IMR-90 (cell line): ENCODE measurements at regions not wholly inside any gene's neighbourhood (a gene's known extent, or its start where the extent isn't known, plus 50 kb on each side); places are given as distances from the start of the nearest gene placed in this dataset.

Experiments
- ATAC-seq: fragments of 200-7000 bp; cut with Tn5 transposase; 2 replicates; pipeline ENCODE4 v1.9.1; 2020; ENCODE audit warnings: low read depth, mild to moderate bottlenecking, moderate library complexity
- BruUV-seq: library from RNA; stranded (reverse); fragments of 400-500 nt; replicated peaks from 2 replicates; lab custom pipeline; 2021; lab: Mats Ljungman, UMichigan
- CTCF ChIA-PET: fragments of 300-600 bp; formaldehyde crosslinking; extraction: SDS; loops from one replicate; lab custom pipeline; 2021; ENCODE audit warnings: antibody characterized with exemption; lab: Yijun Ruan, JAX
- POLR2A ChIA-PET: fragments of 300-600 bp; sonication (Branson Sonifier 250); formaldehyde crosslinking; loops from one replicate; lab custom pipeline; 2022; ENCODE audit warnings: antibody characterized with exemption; ENCODE audit not compliant: unreplicated experiment; lab: Charles Lee
- DNase-seq: peaks from one replicate; pipeline ENCODE4 v3.0.0; 2013
- H2AFZ ChIP-seq: replicated peaks from 2 replicates; pipeline ENCODE3; 2013; ENCODE audit warnings: low read length, mild to moderate bottlenecking; ENCODE audit not compliant: poor library complexity
- H2AK5ac ChIP-seq: 2 replicates; pipeline ENCODE4 v1.6.1; 2013; ENCODE audit warnings: low read depth, low read length, inconsistent platforms
- H2AK9ac ChIP-seq: replicated peaks from 2 replicates; pipeline ENCODE3; 2013; ENCODE audit warnings: mild to moderate bottlenecking, low read depth, low read length, moderate library complexity; ENCODE audit not compliant: poor library complexity
- H2BK120ac ChIP-seq: 2 replicates; pipeline ENCODE4 v1.6.1; 2013; ENCODE audit warnings: low read depth, low read length, inconsistent platforms
- H2BK15ac ChIP-seq: 3 replicates; pipeline ENCODE4 v1.6.1; 2013; ENCODE audit warnings: low read depth, low read length, inconsistent platforms
- H2BK20ac ChIP-seq: 2 replicates; pipeline ENCODE4 v1.6.1; 2013; ENCODE audit warnings: low read depth, mild to moderate bottlenecking, inconsistent platforms, low read length, moderate library complexity
- H2BK5ac ChIP-seq: 2 replicates; pipeline ENCODE4 v1.6.1; 2013; ENCODE audit warnings: mild to moderate bottlenecking, low read depth, low read length, inconsistent platforms; ENCODE audit not compliant: poor library complexity, severe bottlenecking
- H3K14ac ChIP-seq: replicated peaks from 2 replicates; pipeline ENCODE4 v1.6.1; 2013; ENCODE audit warnings: low read depth, low read length, inconsistent platforms
- H3K18ac ChIP-seq: 2 replicates; pipeline ENCODE4 v1.6.1; 2013; ENCODE audit warnings: low read depth, low read length, control low read depth
- H3K23ac ChIP-seq: 2 replicates; pipeline ENCODE4 v1.6.1; 2013; ENCODE audit warnings: low read depth, low read length, inconsistent platforms
- H3K27ac ChIP-seq: 2 replicates; pipeline ENCODE4 v1.5.1; 2013; ENCODE audit warnings: mild to moderate bottlenecking, control low read depth, low read length; ENCODE audit not compliant: insufficient read depth
- H3K27me3 ChIP-seq: 2 replicates; pipeline ENCODE4 v1.6.1; 2013; ENCODE audit warnings: low read length; ENCODE audit not compliant: control insufficient read depth, insufficient read depth
- H3K36me3 ChIP-seq: 2 replicates; pipeline ENCODE4 v1.6.1; 2013; ENCODE audit warnings: low read length, mixed read lengths; ENCODE audit not compliant: control insufficient read depth, insufficient read depth
- H3K4ac ChIP-seq: 2 replicates; pipeline ENCODE4 v1.6.1; 2013; ENCODE audit warnings: low read depth, low read length, inconsistent platforms
- H3K4me1 ChIP-seq: 2 replicates; pipeline ENCODE4 v1.6.1; 2013; ENCODE audit warnings: low read length, mixed read lengths; ENCODE audit not compliant: control insufficient read depth, insufficient read depth
- H3K4me2 ChIP-seq: 2 replicates; pipeline ENCODE4 v1.6.1; 2013; ENCODE audit warnings: low read depth, mild to moderate bottlenecking, control low read depth, low read length, moderate library complexity
- H3K4me3 ChIP-seq: 2 replicates; pipeline ENCODE4 v1.5.1; 2013; ENCODE audit warnings: low read depth, mild to moderate bottlenecking, control low read depth, low read length, moderate library complexity; ENCODE audit not compliant: insufficient read depth
- H3K56ac ChIP-seq: 2 replicates; pipeline ENCODE4 v1.6.1; 2013; ENCODE audit warnings: low read length, inconsistent platforms; ENCODE audit not compliant: insufficient read depth; ENCODE audit errors: extremely low read depth
- H3K79me1 ChIP-seq, 2 experiments: 2 replicates each; pipeline ENCODE4 v1.6.1; 2013; ENCODE audit warnings: low read length in 2 of 2, inconsistent platforms in 1 of 2, low read depth in 1 of 2
- H3K9ac ChIP-seq: 2 replicates; pipeline ENCODE4 v1.6.1; 2013; ENCODE audit warnings: low read depth, low read length, control low read depth
- H3K9me1 ChIP-seq: 2 replicates; pipeline ENCODE4 v1.6.1; 2013; ENCODE audit warnings: low read length, inconsistent platforms; ENCODE audit not compliant: insufficient read depth
- H3K9me3 ChIP-seq: 2 replicates; pipeline ENCODE4 v1.6.1; 2013; ENCODE audit warnings: low read length; ENCODE audit not compliant: control insufficient read depth, insufficient read depth
- H4K20me1 ChIP-seq: 2 replicates; pipeline ENCODE4 v1.6.1; 2013; ENCODE audit warnings: low read length, inconsistent platforms; ENCODE audit not compliant: insufficient read depth
- H4K5ac ChIP-seq: 2 replicates; pipeline ENCODE4 v1.6.1; 2013; ENCODE audit warnings: mild to moderate bottlenecking, low read depth, low read length, control low read depth
- H4K8ac ChIP-seq, 2 experiments: 2 replicates each; pipeline ENCODE4 v1.6.1; 2013; ENCODE audit warnings: low read depth in 2 of 2, low read length in 2 of 2, control low read depth in 1 of 2, inconsistent platforms in 1 of 2
- H4K91ac ChIP-seq: 2 replicates; pipeline ENCODE4 v1.6.1; 2013; ENCODE audit warnings: low read depth, low read length, inconsistent platforms; ENCODE audit not compliant: insufficient read depth
- CHD1 ChIP-seq: IDR thresholded peaks from 2 replicates; pipeline ENCODE4 v1.6.1; 2012; ENCODE audit warnings: low read depth, low read length, improper control_type of control experiment
- MAFK ChIP-seq: IDR thresholded peaks from 2 replicates; pipeline ENCODE4 v1.6.1; 2012; ENCODE audit warnings: low read depth, low read length, improper control_type of control experiment
- MAZ ChIP-seq: IDR thresholded peaks from 2 replicates; pipeline ENCODE4 v1.6.1; 2012; ENCODE audit warnings: low read depth, mild to moderate bottlenecking, low read length, improper control_type of control experiment, moderate library complexity, borderline replicate concordance
- WGBS, 2 experiments: methylation state at CpG; one replicate each; pipeline versions ENCODE4 v1.1.5 to v1.1.7; 2013; ENCODE audit warnings: missing lambda C conversion rate in 2 of 2; ENCODE audit not compliant: insufficient read length in 1 of 2; ENCODE audit errors: extremely low coverage in 2 of 2; 5-methylcytosine and 5-hydroxymethylcytosine counted together
- dilution Hi-C: fragments of 300-500 bp; cut with HindIII; formaldehyde crosslinking; loops from one replicate; pipeline ENCODE4 v1.14.3; 2018; ENCODE audit warnings: low sequenced_read_pairs; ENCODE audit not compliant: unreplicated experiment
- in situ Hi-C: fragments of 300-500 bp; cut with MboI; formaldehyde crosslinking; loops from 3 replicates; pipeline ENCODE4 v1.14.3; 2019; ENCODE audit warnings: low sequenced_read_pairs, inconsistent platforms, mixed read lengths
- intact Hi-C: fragments of 100-400 bp; cut with micrococcal nuclease; formaldehyde crosslinking; loops from 2 replicates; pipeline ENCODE4 v1.10.0; 2022

DNA sequence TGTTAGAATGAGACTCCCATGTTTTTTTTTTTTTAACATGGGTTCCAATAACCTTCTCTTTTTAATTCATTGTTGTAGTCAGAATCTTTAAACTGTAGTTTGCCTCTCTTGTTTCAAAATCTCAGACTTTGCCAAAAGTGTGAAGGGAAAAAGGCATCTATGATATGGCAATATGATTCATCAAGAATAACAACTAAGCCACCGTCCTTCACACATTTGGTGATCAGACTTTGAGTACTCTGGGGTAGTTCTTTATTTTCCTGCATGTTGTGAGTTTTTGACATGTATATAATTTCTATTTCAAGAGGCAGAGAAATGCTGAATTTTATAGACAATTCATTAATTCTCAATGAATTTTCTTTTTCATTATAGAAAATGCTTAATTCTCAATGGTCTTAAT, 53.5 kb upstream of the CERS6 start:
- no peak overlapping the region for H2BK120ac ChIP-seq
- no TSS peak for BruUV-seq
- H2BK15ac ChIP-seq, result no peak overlapping the region
- H3K4me2 ChIP-seq, result no peak overlapping the region
- no peaks in the 10 kb centered on the region for H3K9me3 ChIP-seq
- intact Hi-C loops (no loop called here), dilution Hi-C loops (no loop called here), in situ Hi-C loops (no loop called here)
- no peaks in the 10 kb centered on the region; the same call in 1 of the 2 replicates for H3K27me3 ChIP-seq
- H3K27ac ChIP-seq, result no peak overlapping the region
- H2BK5ac ChIP-seq, result no peak overlapping the region
- CTCF ChIA-PET, result no interaction called here
- H3K18ac ChIP-seq, result no peak overlapping the region
- H4K8ac ChIP-seq, result no peak overlapping the region
- H3K9me1 ChIP-seq, result no peaks in the 10 kb centered on the region
- H3K23ac ChIP-seq, result no peak overlapping the region
- ATAC-seq (no peak), DNase-seq (no peak)
- H3K4me3 ChIP-seq, result no peak overlapping the region
- H3K9ac ChIP-seq, result no peak overlapping the region
- no peak overlapping the region for H4K91ac ChIP-seq
- no peaks in the 10 kb centered on the region for H3K4me1 ChIP-seq
- H2AK5ac ChIP-seq, result no peak overlapping the region
- no peak overlapping the region for H4K5ac ChIP-seq
- POLR2A ChIA-PET, result no interaction called here
- H3K14ac ChIP-seq, result no peak overlapping the region
- H2AFZ ChIP-seq, result no peak overlapping the region
- TF ChIP-seq CHD1 (no peak), MAFK (no peak), MAZ (no peak)
- H3K4ac ChIP-seq, result no peak overlapping the region
- no peak overlapping the region for H3K56ac ChIP-seq
- no peaks in the 10 kb centered on the region for H4K20me1 ChIP-seq
- H3K36me3 ChIP-seq, result no peaks in the 10 kb centered on the region
- no peaks in the 10 kb centered on the region for H3K79me1 ChIP-seq
- no peak overlapping the region for H2AK9ac ChIP-seq
- WGBS, 2 experiments, result no CpG with 5 or more reads among the region's 1 CpG
- no peak overlapping the region for H2BK20ac ChIP-seq
